Hematopoietic multipotent progenitor cell treated with erythropoietin and hydrocortisone succinate and interleukin-3 and kit ligand, for 15 days (in vitro differentiated cells): ENCODE measurements at regions not wholly inside any gene's neighbourhood (a gene's known extent, or its start where the extent isn't known, plus 50 kb on each side); places are given as distances from the start of the nearest gene placed in this dataset.

Source experiments
- DNase-seq: peaks from one replicate; pipeline ENCODE4 v3.0.0-alpha.2; 2015; ENCODE audit warnings: low spot score

GRCh38 chr6:56407883-56408410, 160.6 kb upstream of the COL21A1 start:
- no peak for DNase-seq

DNA sequence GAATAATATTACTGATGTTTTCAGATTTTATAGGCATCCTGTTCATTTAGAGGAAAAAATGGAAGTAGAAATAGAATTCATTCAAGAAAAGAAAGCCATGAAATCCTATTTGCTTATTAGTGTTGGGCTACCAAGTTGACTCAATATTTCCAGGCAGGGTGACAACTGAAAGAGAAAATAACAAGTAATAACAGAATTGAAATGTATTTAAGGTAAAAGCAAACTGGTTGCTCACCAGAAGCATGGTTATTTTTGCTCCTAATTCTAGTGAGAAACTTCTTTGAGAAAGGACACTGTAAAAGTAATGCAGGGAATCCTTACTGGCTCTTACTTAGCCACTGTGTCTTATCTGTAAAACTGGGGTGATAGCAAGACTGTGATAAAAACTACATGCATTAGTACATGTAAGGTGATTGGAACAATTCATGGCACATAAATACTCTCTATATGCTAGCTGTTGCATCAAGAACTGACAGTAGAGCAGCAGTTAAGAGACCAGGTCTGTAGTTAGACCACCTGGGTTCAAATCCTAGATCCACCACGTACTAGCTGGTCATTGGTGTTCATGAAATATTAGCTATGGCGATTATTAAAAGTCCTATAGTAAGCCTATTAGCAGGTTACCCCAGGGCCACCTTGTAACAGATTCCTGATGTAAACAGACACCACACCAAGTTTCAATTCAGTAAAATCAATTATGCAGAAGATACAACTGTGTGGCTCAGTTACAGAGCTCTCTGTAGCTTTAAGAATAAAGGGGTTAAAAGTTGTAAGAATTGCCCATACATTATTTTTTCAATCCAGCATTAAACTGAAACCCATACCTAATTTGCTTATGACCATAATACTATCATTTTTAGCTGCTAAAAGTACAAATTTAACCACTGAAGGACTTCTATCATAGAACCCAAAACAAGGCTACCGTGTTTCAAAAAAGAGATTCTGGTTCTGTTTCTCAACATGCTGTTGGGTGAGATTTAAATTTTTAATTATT, 159.2 kb upstream of the COL21A1 start:
- DNase-seq: no peak

DNA sequence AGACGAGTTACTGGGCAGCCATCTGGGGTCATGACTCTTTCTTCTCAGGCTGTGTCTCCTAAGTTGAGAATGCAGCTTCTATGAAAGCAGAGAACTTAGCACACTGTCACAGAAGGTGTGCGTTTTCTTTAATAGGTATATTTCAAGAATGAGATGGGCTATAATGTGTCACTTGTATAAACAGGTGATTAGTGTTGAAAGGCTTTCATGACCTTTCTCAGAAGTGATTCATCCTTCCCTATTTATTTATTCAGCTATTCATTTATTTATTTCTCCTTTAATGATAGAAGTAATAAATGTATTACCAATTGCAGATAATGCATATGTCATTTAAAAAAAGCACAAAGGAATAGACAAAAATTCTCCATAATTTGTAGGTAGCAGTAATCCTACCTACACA, 157.2 kb upstream of the COL21A1 start:
- DNase-seq: no peak

GRCh38 chr6:56403745-56404144, 156.4 kb upstream of the COL21A1 start:
- no peak for DNase-seq

DNA sequence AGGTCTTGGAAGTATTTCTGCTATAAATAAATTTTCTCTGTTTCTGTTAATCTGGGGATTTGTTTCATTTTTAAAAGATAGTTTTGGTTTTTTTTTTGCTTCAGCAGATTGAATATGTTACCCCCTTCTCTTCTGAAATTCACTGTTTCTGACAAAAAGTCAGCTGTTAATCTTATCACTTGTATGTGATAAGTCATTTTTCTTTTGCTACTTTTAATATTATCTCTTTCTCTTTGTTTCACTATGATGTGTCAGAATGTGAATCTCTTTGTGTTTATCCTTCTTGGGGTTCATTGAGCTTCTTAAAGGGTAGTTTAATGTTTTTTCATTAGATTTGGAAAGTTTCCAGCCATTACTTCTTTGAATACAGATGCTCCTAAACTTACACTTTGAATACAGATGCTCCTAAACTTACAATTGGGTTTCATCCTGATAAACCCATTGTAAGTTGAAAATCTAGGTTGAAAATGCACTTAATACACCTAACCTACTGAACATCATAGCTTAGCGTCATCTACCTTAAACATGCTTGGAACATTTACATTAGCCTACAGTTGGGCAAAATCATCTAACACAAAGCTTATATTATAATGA, 154.2 kb upstream of the COL21A1 start:
- no peak for DNase-seq

- DNase-seq: no peak
These were observed 152.9 kb upstream of the COL21A1 start for GRCh38 chr6:56400273-56400672.

GRCh38 chr6:56399672-56400263, 152.4 kb upstream of the COL21A1 start:
- DNase-seq: no peak

- no peak for DNase-seq
These were observed 151.9 kb upstream of the COL21A1 start for GRCh38 chr6:56399250-56399671.

GRCh38 chr6:56396435-56396834, 149.1 kb upstream of the COL21A1 start:
- no peak for DNase-seq

- no peak for DNase-seq
These were observed 146.5 kb upstream of the COL21A1 start for GRCh38 chr6:56393615-56394612.

DNA sequence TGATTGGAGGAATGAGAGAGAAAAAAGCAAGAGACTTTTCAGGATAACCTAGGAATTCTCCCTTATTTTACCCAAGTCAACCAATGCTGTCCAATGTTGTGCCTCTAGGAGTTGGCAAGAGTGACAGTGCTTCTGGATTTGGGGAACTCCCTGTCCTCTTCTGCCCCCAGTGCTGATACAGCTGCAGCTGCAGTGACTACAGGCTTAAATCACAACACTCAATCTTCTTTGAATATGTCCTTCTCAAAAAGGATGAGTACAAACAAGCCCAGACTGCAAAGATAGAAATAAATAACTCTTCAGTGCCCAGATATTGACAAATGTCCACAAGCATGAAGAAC, 141.0 kb upstream of the COL21A1 start:
- DNase-seq: no peak

DNA sequence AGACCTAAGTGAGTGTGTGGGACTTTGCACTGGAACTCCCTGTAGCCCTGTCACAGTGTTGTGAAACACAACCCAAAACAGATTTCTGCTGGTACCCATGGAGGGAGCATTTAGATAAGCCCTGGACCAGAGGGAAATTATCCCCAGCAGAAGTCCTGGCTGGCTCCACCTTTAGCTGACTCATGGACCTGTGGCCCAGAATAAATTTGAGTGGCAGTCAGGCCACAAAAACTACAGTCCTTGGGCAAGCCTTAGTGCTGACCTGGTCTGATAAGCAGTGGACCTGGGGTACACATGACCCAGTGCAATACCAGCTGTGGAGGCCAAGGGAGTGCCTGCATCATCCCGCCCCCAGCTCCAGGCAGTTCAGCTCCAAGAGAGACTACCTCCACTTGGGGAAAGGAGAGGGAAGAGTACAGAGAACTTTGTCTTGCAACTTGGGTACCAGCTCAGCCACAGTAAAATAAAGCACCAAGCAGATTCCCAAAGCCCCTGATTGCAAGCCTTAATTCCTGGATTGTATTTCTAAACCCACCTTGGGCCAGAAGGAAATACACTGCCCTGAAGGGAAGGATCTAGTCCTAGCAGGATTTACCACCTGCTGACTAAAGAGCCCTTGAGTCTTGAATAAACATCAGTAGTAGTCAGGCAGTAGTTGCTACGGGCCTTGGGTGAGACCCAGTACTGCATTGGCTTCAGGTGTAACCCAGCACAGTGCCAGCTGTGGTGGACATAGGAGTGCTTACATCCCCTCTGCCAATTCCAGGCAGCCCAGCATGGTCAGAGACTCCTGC, 140.4 kb upstream of the COL21A1 start:
- DNase-seq: no peak

- no peak for DNase-seq
These were observed 139.3 kb upstream of the COL21A1 start for GRCh38 chr6:56386717-56387116.

DNA sequence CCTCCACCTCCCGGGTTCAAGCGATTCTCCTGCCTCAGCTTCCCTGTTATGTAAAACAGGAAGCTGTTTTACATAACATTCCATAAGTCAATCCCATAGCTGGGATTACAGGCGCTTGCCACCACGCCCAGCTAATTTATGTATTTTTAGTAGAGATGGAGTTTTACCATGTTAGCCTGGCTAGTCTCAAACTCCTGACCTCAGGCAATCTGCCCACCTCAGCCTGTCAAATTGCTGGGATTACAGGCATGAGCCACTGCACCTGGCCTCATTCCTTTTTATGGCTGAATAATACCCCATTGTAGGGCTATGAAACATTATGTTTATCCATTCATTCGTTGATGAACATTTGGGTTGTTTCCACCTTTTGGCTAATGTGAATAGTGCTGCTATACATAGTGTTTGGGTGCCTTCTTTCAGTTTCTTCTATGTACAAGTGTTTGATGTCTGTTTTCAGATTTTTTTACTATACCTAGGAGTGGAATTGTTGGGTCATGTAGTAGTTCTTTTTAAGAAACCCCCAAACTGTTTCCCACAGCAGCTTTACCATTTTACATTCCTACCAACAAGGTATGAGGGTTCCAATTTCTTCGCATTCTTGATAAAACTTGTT, 138.7 kb upstream of the COL21A1 start:
- no peak for DNase-seq

DNA sequence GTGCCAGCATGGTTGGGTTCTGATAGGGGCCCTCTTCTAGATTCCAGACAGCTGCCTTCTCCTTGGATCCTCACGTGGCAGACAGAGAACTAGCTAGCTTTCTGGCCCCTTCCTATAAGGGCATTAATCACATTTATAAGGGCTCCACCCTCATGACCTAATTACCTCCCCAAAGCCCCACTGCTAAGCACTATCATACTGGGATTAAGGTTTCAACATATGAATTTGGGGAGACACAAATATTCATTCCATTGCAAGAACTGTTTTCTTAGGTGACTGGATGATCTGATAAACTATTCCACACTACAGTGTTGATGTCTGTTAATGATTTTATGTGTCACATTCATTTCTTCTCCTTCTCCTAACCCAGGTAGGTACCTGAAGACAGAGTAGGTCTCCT, 135.8 kb upstream of the COL21A1 start:
- DNase-seq: no peak

- no peak for DNase-seq
These were observed 135.1 kb upstream of the COL21A1 start for GRCh38 chr6:56382416-56382940.

GRCh38 chr6:56381801-56382251, 134.4 kb upstream of the COL21A1 start:
- no peak for DNase-seq

- DNase-seq: no peak
These were observed 133.1 kb upstream of the COL21A1 start for GRCh38 chr6:56380476-56380875.

GRCh38 chr6:56378966-56379585, 131.7 kb upstream of the COL21A1 start:
- no peak for DNase-seq

DNA sequence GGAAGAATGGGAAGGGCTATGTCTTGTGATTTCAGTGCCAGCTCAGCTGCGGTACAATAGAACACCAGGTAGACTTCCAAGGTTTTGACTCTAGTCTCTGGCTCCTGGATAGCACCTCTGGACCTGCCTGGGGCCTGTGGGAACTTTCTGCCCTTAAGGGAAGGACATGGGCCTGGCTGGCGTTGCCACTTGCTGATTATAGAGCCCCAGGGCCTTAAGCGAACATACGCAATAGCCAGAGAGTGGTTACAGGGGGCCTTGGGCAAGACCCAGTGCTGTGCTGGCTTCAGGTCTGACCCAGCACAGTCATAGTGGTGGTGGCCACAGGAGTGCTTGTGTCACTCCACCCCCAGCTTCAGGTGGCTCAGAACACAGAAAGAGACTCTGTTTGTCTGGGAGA, 131.1 kb upstream of the COL21A1 start:
- DNase-seq: no peak
